Gastrocnemius medialis (tissue), 4 donors: ENCODE measurements at regions not wholly inside any gene's neighbourhood (a gene's known extent, or its start where the extent isn't known, plus 50 kb on each side); places are given as distances from the start of the nearest gene placed in this dataset.

ENCODE experiments used
- CTCF ChIP-seq, 5 experiments: fragments of 450-650 bp in 3 of 5; fragments of 200-600 bp in 2 of 5; sonication (generic) in 2 of 5; IDR thresholded peaks in 4 of 5; conservative IDR thresholded peaks in 1 of 5; 1 replicate in 4 of 5; 2 replicates in 1 of 5; pipeline ENCODE4 v1.5.1; 2016 to 2019; ENCODE audit warnings: antibody characterized with exemption in 5 of 5, mild to moderate bottlenecking in 3 of 5, moderate library complexity in 3 of 5
- POLR2A ChIP-seq, 2 donors: fragments of 450-650 bp; IDR thresholded peaks; one replicate each; pipeline ENCODE4 v1.6.1; 2017; ENCODE audit warnings: antibody characterized with exemption in 2 of 2, mild to moderate bottlenecking in 2 of 2, moderate library complexity in 2 of 2

GRCh38 chrX:3780564-3780963 is 67.1 kb upstream of the PRKX start:
- TF ChIP-seq CTCF (IDR thresholded peaks at IDR 0.05 in 4 of 5, conservative IDR thresholded peaks at IDR 0.05 in 1 of 5) (no peak), POLR2A (IDR thresholded peaks at IDR 0.05) (no peak)
